GM12892 (cell line): ENCODE measurements at regions not wholly inside any gene's neighbourhood (a gene's known extent, or its start where the extent isn't known, plus 50 kb on each side); places are given as distances from the start of the nearest gene placed in this dataset.

Experiments used
- POLR2A ChIP-seq: IDR thresholded peaks from 2 replicates; pipeline ENCODE4 v1.6.1; 2011; ENCODE audit warnings: low read depth, low read length, control low read depth
- POLR2AphosphoS5 ChIP-seq: IDR thresholded peaks from 2 replicates; pipeline ENCODE4 v1.6.1; 2011; ENCODE audit warnings: low read depth, low read length, control low read depth
- TAF1 ChIP-seq: IDR thresholded peaks from 2 replicates; pipeline ENCODE4 v1.6.1; 2011; ENCODE audit warnings: low read depth, mild to moderate bottlenecking, control low read depth, low read length, borderline replicate concordance

GRCh38 chr12:41627476-41627875 lies 439.4 kb downstream of the PDZRN4 start:
- TF ChIP-seq POLR2A (no peak), POLR2AphosphoS5 (no peak), TAF1 (no peak)
